D721Med (cell line): ENCODE measurements at regions not wholly inside any gene's neighbourhood (a gene's known extent, or its start where the extent isn't known, plus 50 kb on each side); places are given as distances from the start of the nearest gene placed in this dataset.

ENCODE experiments used
- DNase-seq: peaks from one replicate; pipeline ENCODE4 v3.0.0; 2011; ENCODE audit warnings: low spot score; ENCODE audit not compliant: insufficient read length
- FAIRE-seq: peaks from 2 replicates; lab custom pipeline; 2011; peaks lifted over from hg19 to GRCh38; lab: Jason Lieb, UNC
- CTCF ChIP-seq: IDR thresholded peaks from 2 replicates; pipeline ENCODE4 v1.5.1; 2012; ENCODE audit warnings: mild to moderate bottlenecking, control low read depth; ENCODE audit not compliant: insufficient read depth; ENCODE audit errors: missing control alignments

- FAIRE-seq (no peak), DNase-seq (no peak)
- no peak for TF ChIP-seq CTCF
Measured at GRCh38 chr3:189576486-189576885, 54.7 kb upstream of the TP63 start.

- DNase-seq (no peak), FAIRE-seq (no peak)
- TF ChIP-seq CTCF: no peak
Measured at GRCh38 chr3:189577050-189577951, 53.9 kb upstream of the TP63 start.

- DNase-seq: no peak
- FAIRE-seq: no peak
- no peak for TF ChIP-seq CTCF
Measured at GRCh38 chr3:189580190-189580589, 51.0 kb upstream of the TP63 start.
